Thyroid gland (tissue), 4 donors: ENCODE measurements at regions not wholly inside any gene's neighbourhood (a gene's known extent, or its start where the extent isn't known, plus 50 kb on each side); places are given as distances from the start of the nearest gene placed in this dataset.
"Not testable (repeated sequence)": the region's sequence is repeated elsewhere in the genome, so short reads cannot be mapped to it uniquely, and the experiment has no call there.

ENCODE experiments used
- DNase-seq, 2 donors: peaks; one replicate each; pipeline ENCODE4 v3.0.0-alpha.2; 2019
- H3K27ac ChIP-seq, 3 donors: fragments of 200-600 bp; sonication (generic); 1 replicate in 2 of 3; 2 replicates in 1 of 3; pipeline ENCODE4 v1.5.1; 2016 to 2019; ENCODE audit warnings: mild to moderate bottlenecking in 1 of 3, moderate library complexity in 1 of 3
- H3K27me3 ChIP-seq: fragments of 200-600 bp; sonication (generic); one replicate; pipeline ENCODE4 v1.5.1; 2019
- H3K36me3 ChIP-seq, 2 donors: fragments of 200-600 bp; sonication (generic); one replicate each; pipeline ENCODE4 v1.5.1; 2016 to 2019
- H3K4me1 ChIP-seq, 2 donors: fragments of 200-600 bp; sonication (generic); one replicate each; pipeline ENCODE4 v1.5.1; 2017 to 2019
- H3K4me3 ChIP-seq, 3 donors: fragments of 200-600 bp; sonication (generic); replicated peaks in 1 of 3; 1 replicate in 2 of 3; 2 replicates in 1 of 3; pipeline ENCODE4 v1.5.1; 2016; ENCODE audit warnings: mild to moderate bottlenecking in 1 of 3
- H3K9me3 ChIP-seq: fragments of 200-600 bp; sonication (generic); one replicate; pipeline ENCODE4 v1.5.1; 2017
- POLR2A ChIP-seq, 2 donors: fragments of 450-650 bp; IDR thresholded peaks; one replicate each; pipeline ENCODE4 v1.6.1; 2017; ENCODE audit warnings: antibody characterized with exemption in 2 of 2, mild to moderate bottlenecking in 2 of 2, moderate library complexity in 1 of 2
- WGBS, 2 donors: methylation state at CpG; one replicate each; pipeline ENCODE4 v1.1.5; 2017; 5-methylcytosine and 5-hydroxymethylcytosine counted together
- intact Hi-C: fragments of 100-400 bp; cut with DNase I; formaldehyde crosslinking; loops from one replicate; pipeline ENCODE4 v1.15.1; 2023
- TF ChIP-seq, protein P1 (sequence below), 6 experiments: fragments of 200-600 bp in 3 of 6; fragments of 450-650 bp in 3 of 6; sonication (generic) in 3 of 6; IDR thresholded peaks; one replicate each; pipeline ENCODE4 v1.5.1; 2016 to 2019; ENCODE audit warnings: antibody characterized with exemption in 6 of 6, mild to moderate bottlenecking in 2 of 6, inconsistent platforms in 1 of 6, moderate library complexity in 1 of 6

DNA sequence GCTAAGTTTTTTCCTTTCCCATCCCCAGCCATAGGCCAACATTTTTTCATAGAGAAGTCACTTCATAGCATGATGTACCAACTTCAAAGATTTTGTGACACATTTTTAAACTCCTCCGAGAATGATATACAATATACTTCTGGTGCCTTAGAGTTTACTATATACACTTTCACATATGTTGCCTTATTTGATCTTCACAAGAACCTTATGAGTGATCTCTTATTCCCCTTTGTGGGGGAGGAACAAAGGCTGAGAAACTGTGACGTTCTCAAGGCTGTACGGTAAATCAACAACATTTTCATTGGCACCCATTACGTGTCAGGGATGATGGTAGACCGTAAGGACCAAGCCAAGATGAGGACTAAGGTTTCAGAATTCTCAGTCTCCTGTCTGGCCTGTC, 130.0 kb downstream of the RFPL4B start:
- intact Hi-C loops, result no loop called here
- Histone ChIP-seq H3K4me1 (no peaks in the 10 kb centered on the region), H3K4me3 (no peak overlapping the region), H3K27ac (no peak overlapping the region), H3K27me3 (no peaks in the 10 kb centered on the region), H3K9me3 (no peaks in the 10 kb centered on the region), H3K36me3 (no peaks in the 10 kb centered on the region)
- DNase-seq, result no peak
- TF ChIP-seq, protein P1, sequence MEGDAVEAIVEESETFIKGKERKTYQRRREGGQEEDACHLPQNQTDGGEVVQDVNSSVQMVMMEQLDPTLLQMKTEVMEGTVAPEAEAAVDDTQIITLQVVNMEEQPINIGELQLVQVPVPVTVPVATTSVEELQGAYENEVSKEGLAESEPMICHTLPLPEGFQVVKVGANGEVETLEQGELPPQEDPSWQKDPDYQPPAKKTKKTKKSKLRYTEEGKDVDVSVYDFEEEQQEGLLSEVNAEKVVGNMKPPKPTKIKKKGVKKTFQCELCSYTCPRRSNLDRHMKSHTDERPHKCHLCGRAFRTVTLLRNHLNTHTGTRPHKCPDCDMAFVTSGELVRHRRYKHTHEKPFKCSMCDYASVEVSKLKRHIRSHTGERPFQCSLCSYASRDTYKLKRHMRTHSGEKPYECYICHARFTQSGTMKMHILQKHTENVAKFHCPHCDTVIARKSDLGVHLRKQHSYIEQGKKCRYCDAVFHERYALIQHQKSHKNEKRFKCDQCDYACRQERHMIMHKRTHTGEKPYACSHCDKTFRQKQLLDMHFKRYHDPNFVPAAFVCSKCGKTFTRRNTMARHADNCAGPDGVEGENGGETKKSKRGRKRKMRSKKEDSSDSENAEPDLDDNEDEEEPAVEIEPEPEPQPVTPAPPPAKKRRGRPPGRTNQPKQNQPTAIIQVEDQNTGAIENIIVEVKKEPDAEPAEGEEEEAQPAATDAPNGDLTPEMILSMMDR (IDR thresholded peaks at IDR 0.05), result no peak
- no peak for TF ChIP-seq POLR2A (IDR thresholded peaks at IDR 0.05)
- WGBS, 2 donors, result 89 to 91% methylated on average over 5 of the region's 5 CpGs

DNA sequence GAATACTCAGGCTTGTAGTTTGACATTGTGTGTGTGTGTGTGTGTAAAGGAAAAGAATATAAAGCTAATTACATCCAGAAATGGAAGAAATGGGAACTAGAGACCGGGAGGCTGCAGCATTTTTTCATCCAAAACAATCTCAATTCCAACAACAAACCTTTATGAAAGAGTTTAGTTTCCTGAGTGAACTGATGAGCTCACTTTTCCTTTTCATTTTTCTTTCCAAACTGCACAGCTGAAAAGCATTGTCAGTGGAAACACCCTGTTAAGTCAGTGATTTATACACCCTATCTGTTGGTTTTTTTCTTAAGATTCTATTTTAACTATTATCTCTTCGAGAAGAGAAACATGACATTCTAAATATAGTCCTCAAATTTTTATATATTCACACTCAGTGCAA, 130.9 kb downstream of the RFPL4B start:
- intact Hi-C loops, result no loop called here
- no peak for TF ChIP-seq POLR2A (IDR thresholded peaks at IDR 0.05)
- TF ChIP-seq, protein P1 (IDR thresholded peaks at IDR 0.05), result no peak

DNA sequence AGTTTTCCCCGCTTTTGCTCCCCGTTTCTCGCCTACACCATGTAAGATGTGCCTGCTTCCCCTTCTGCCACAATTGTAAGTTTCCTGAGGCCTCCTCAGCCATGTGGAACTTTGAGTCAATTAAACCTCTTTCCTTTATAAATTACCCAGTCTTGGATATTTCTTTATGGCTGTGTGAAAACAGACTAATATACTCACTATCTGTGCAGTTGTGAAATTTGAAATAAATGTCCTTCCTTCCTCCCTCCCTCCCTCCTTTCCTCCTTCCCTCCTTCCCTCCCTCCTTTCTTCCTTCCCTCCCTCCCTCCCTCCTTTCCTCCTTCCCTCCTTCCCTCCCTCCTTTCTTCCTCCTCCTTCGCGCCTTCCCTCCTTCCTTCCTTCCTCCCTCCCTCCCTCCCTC, 132.8 kb downstream of the RFPL4B start:
- intact Hi-C loops, DNase-seq, H3K4me1 ChIP-seq, H3K27ac ChIP-seq, H3K27me3 ChIP-seq, H3K4me3 ChIP-seq, H3K9me3 ChIP-seq, H3K36me3 ChIP-seq: not testable (repeated sequence)
- WGBS, 2 donors, result 91 to 93% methylated on average over 5 of the region's 5 CpGs

More for the DNA sequence above, 130.9 kb downstream of the RFPL4B start:
- H3K4me1 ChIP-seq, result no peaks in the 10 kb centered on the region
- no peaks in the 10 kb centered on the region for H3K9me3 ChIP-seq
- DNase-seq, result no peak
- no peak overlapping the region for H3K4me3 ChIP-seq
- no peaks in the 10 kb centered on the region for H3K27me3 ChIP-seq
- H3K36me3 ChIP-seq, result no peaks in the 10 kb centered on the region
- no peak overlapping the region for H3K27ac ChIP-seq
- WGBS, 2 donors, result 42 to 58% methylated on average over 2 of the region's 2 CpGs

DNA sequence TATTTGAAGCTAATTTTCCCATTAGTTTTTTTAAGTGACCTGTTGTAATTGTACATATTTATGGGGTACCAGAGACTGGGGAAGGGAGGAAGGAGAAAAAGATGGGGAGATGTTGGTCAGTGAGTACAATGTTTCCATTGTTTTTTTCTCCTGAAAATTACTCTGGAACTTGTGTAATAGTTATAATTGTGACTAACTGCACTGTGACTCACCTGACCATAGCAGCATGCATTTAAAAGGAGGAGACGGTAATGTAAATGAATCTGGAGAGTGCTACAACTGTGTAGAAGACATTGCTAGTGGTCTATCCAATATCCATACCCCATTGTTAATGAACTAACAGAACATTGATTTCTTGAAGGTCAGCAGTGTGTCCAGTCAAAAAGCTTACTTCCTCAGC, 133.4 kb downstream of the RFPL4B start:
- no peak overlapping the region for H3K4me3 ChIP-seq
- TF ChIP-seq POLR2A (IDR thresholded peaks at IDR 0.05), result no peak
- TF ChIP-seq, protein P1 (IDR thresholded peaks at IDR 0.05), result no peak
- intact Hi-C loops, result no loop called here
- WGBS, 2 donors, result 92 to 97% methylated on average over 1 of the region's 1 CpG
- DNase-seq, result no peak
- H3K36me3 ChIP-seq, result no peaks in the 10 kb centered on the region
- no peaks in the 10 kb centered on the region for H3K27me3 ChIP-seq
- H3K9me3 ChIP-seq, result no peaks in the 10 kb centered on the region
- no peak overlapping the region for H3K27ac ChIP-seq
- no peaks in the 10 kb centered on the region for H3K4me1 ChIP-seq

DNA sequence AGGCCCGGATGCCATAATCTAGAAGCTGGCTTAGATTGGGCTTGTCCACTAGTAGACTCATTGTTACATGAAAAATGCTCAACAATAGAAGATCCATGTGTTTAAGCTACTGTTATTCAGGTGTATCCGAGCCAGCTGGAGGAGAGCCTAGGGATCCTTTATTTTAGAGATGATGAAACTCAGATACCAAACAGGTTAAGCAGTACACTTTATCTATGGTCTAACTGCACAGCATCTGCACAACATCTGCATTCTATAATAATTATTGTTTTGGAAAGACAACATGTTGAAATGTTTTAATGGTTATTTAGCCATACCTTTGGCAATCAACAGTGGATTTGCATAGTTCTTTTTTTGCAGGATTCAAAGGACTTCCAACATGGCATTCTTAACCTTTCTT, 134.1 kb downstream of the RFPL4B start:
- Histone ChIP-seq H3K4me3 (no peak overlapping the region), H3K4me1 (no peaks in the 10 kb centered on the region), H3K36me3 (no peaks in the 10 kb centered on the region), H3K27ac (no peak overlapping the region), H3K27me3 (no peaks in the 10 kb centered on the region), H3K9me3 (no peaks in the 10 kb centered on the region)
- intact Hi-C loops, result no loop called here
- TF ChIP-seq POLR2A (IDR thresholded peaks at IDR 0.05), result no peak
- TF ChIP-seq, protein P1 (IDR thresholded peaks at IDR 0.05), result no peak
- WGBS, 2 donors, result 84 to 96% methylated on average over 2 of the region's 2 CpGs
- DNase-seq, result no peak

DNA sequence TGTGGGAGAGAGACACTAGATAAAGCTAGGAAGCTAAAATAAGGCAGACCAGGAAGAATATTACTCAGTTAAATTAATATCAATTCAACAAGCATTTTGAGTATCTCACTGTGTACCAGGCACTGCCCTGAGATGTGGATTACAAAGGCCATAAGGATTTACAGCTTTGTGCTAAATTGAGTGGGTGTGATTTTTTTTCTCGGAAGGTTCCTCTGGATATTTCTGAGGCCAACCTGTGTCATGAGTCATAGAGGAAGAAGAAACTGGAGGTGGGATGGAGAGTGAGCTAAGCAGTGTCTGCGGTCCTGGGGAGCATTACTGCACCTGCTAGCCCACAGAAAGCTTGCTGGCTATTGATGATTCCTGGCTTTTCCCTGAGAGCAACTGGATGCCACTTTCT, 135.2 kb downstream of the RFPL4B start:
- no peaks in the 10 kb centered on the region for H3K4me1 ChIP-seq
- H3K36me3 ChIP-seq, result no peaks in the 10 kb centered on the region

More for the DNA sequence above, 135.2 kb downstream of the RFPL4B start:
- no peaks in the 10 kb centered on the region for H3K9me3 ChIP-seq
- intact Hi-C loops, result no loop called here
- H3K27ac ChIP-seq, result no peak overlapping the region
- H3K27me3 ChIP-seq, result no peaks in the 10 kb centered on the region
- no peak for DNase-seq
- TF ChIP-seq, protein P1 (IDR thresholded peaks at IDR 0.05), result no peak
- no peak for TF ChIP-seq POLR2A (IDR thresholded peaks at IDR 0.05)
- 98% methylated on average over 2 of the region's 2 CpGs for WGBS, 2 donors
- H3K4me3 ChIP-seq, result no peak overlapping the region
